HepG2 (cell line): ENCODE measurements at regions not wholly inside any gene's neighbourhood (a gene's known extent, or its start where the extent isn't known, plus 50 kb on each side); places are given as distances from the start of the nearest gene placed in this dataset.

Source experiments
- ATAC-seq: fragments of 200-7000 bp; cut with Tn5 transposase; 3 replicates; pipeline ENCODE4 v1.9.1; 2020; ENCODE audit warnings: mild to moderate bottlenecking, moderate library complexity
- BruUV-seq: library from RNA; stranded (reverse); fragments of 400-500 nt; replicated peaks from 2 replicates; lab custom pipeline; 2021; lab: Mats Ljungman, UMichigan
- CTCF ChIA-PET: fragments of 300-600 bp; formaldehyde crosslinking; extraction: SDS; loops from one replicate; lab custom pipeline; 2021; ENCODE audit warnings: low total read pairs, inconsistent platforms, low intra/inter-chr PET ratio; lab: Yijun Ruan, JAX
- POLR2A ChIA-PET: fragments of 350-600 bp; sonication (Branson Sonifier 250); formaldehyde crosslinking; loops from one replicate; lab custom pipeline; 2020; ENCODE audit warnings: antibody characterized with exemption, inconsistent platforms; lab: Yijun Ruan, JAX
- DNase-seq: peaks from one replicate; pipeline ENCODE4 v3.0.0-alpha.2; 2015; ENCODE audit warnings: low spot score
- FAIRE-seq: peaks from 3 replicates; lab custom pipeline; 2011; peaks lifted over from hg19 to GRCh38; lab: Jason Lieb, UNC
- H2AFZ ChIP-seq: one replicate; pipeline ENCODE4 v1.6.1; 2011; ENCODE audit warnings: low read length, inconsistent platforms
- H3K27ac ChIP-seq: fragments of 300-600 bp; 3 replicates; pipeline ENCODE4 v1.8.0; 2011; ENCODE audit warnings: mixed run types, mild to moderate bottlenecking, mixed read lengths, low read length, inconsistent platforms; ENCODE audit not compliant: insufficient read depth; ENCODE audit errors: extremely low read length
- H3K27me3 ChIP-seq, 2 experiments: fragments of 200-600 bp in 1 of 2; 2 replicates in 1 of 2; 3 replicates in 1 of 2; pipeline versions ENCODE4 v1.6.0 to v1.8.0; 2011; ENCODE audit warnings: low read length in 2 of 2, mild to moderate bottlenecking in 2 of 2, moderate library complexity in 2 of 2, inconsistent platforms in 1 of 2; ENCODE audit not compliant: insufficient read depth in 2 of 2, control insufficient read depth in 1 of 2
- H3K36me3 ChIP-seq, 2 experiments: fragments of 200-600 bp in 1 of 2; replicated peaks in 1 of 2; 2 replicates in 1 of 2; 3 replicates in 1 of 2; pipeline versions ENCODE4 v1.5.1 to v1.8.0; 2011; ENCODE audit warnings: low read length in 2 of 2, inconsistent platforms in 1 of 2; ENCODE audit not compliant: insufficient read depth in 2 of 2, control insufficient read depth in 1 of 2
- H3K4me1 ChIP-seq: 2 replicates; pipeline ENCODE4 v1.5.1; 2012; ENCODE audit warnings: low read length, inconsistent platforms; ENCODE audit not compliant: insufficient read depth
- H3K4me2 ChIP-seq: 2 replicates; pipeline ENCODE4 v1.6.0; 2011; ENCODE audit warnings: low read depth, low read length, inconsistent platforms
- H3K4me3 ChIP-seq, 3 experiments: fragments of 200-600 bp in 1 of 3; sonication (generic), shearing (Covaris generic) in 1 of 3; replicated peaks in 1 of 3; 2 replicates each; pipeline ENCODE4 v1.5.1; 2011 to 2016; ENCODE audit warnings: low read length in 3 of 3, inconsistent platforms in 2 of 3, low read depth in 2 of 3, mild to moderate bottlenecking in 2 of 3, control low read depth in 1 of 3, mixed read lengths in 1 of 3; ENCODE audit not compliant: insufficient read depth in 1 of 3
- H3K79me2 ChIP-seq: one replicate; pipeline ENCODE4 v1.6.1; 2011; ENCODE audit warnings: low read length, inconsistent platforms; ENCODE audit not compliant: insufficient read depth
- H3K9ac ChIP-seq: 2 replicates; pipeline ENCODE4 v1.6.0; 2011; ENCODE audit warnings: mild to moderate bottlenecking, low read depth, low read length, inconsistent platforms; ENCODE audit not compliant: insufficient read depth
- H3K9me3 ChIP-seq: 2 replicates; pipeline ENCODE4 v1.5.1; 2012; ENCODE audit warnings: mild to moderate bottlenecking, low read length
- H4K20me1 ChIP-seq: 2 replicates; pipeline ENCODE4 v1.6.0; 2011; ENCODE audit warnings: inconsistent platforms, mild to moderate bottlenecking, low read length, moderate library complexity; ENCODE audit not compliant: insufficient read depth
- HMG20A ChIP-seq: IDR thresholded peaks from 2 replicates; pipeline ENCODE4 v1.6.1; 2016; ENCODE audit warnings: borderline replicate concordance
- IKZF1 ChIP-seq: fragments of 450-650 bp; IDR thresholded peaks from 2 replicates; pipeline ENCODE4 v1.7.1; 2016
- KLF12 ChIP-seq: sonication (generic); formaldehyde crosslinking; IDR thresholded peaks from 2 replicates; pipeline ENCODE4 v1.4.0; 2020; ENCODE audit warnings: missing genetic modification reagents, borderline replicate concordance
- KMT2A ChIP-seq: sonication (generic); formaldehyde crosslinking; IDR thresholded peaks from 2 replicates; pipeline ENCODE4 v1.4.0; 2020; ENCODE audit warnings: missing genetic modification reagents
- PPARG ChIP-seq: conservative IDR thresholded peaks from 2 replicates; pipeline ENCODE4 v1.6.1; 2016; ENCODE audit warnings: missing biosample characterization, missing genetic modification reagents
- PTBP1 ChIP-seq: fragments of 200-400 bp; formaldehyde crosslinking; IDR thresholded peaks from 2 replicates; pipeline ENCODE4 v1.6.1; 2018; ENCODE audit warnings: low read length, low read depth; ENCODE audit not compliant: poor library complexity, severe bottlenecking
- SUZ12 ChIP-seq: fragments of 150-350 bp; IDR thresholded peaks from 2 replicates; pipeline ENCODE4 v1.6.1; 2014; ENCODE audit warnings: low read depth, low read length
- TOE1 ChIP-seq: sonication (generic); formaldehyde crosslinking; IDR thresholded peaks from 2 replicates; pipeline ENCODE4 v1.4.0; 2020; ENCODE audit warnings: mild to moderate bottlenecking, missing genetic modification reagents
- ZBTB7B ChIP-seq: sonication (generic); formaldehyde crosslinking; IDR thresholded peaks from 2 replicates; pipeline ENCODE4 v1.4.0; 2020; ENCODE audit warnings: missing genetic modification reagents
- ZFP36L1 ChIP-seq: sonication (generic); formaldehyde crosslinking; IDR thresholded peaks from 2 replicates; pipeline ENCODE4 v1.8.0; 2022; ENCODE audit warnings: mild to moderate bottlenecking, missing genetic modification reagents, moderate library complexity
- ZNF30 ChIP-seq: sonication (generic); formaldehyde crosslinking; IDR thresholded peaks from 2 replicates; pipeline ENCODE4 v1.5.0; 2020; ENCODE audit warnings: mild to moderate bottlenecking, missing genetic modification reagents
- ZNF563 ChIP-seq: sonication (generic); formaldehyde crosslinking; IDR thresholded peaks from 2 replicates; pipeline ENCODE4 v1.8.0; 2022; ENCODE audit warnings: mild to moderate bottlenecking, moderate library complexity, missing genetic modification reagents
- ZSCAN12 ChIP-seq: sonication (generic); formaldehyde crosslinking; IDR thresholded peaks from 2 replicates; pipeline ENCODE4 v1.9.0; 2021; ENCODE audit warnings: mild to moderate bottlenecking, missing genetic modification reagents
- whole genome bisulfite sequencing: methylation state at CpG from one replicate; pipeline ENCODE4 v1.1.6; 2017; ENCODE audit warnings: low lambda C conversion rate; 5-methylcytosine and 5-hydroxymethylcytosine counted together
- in situ Hi-C: cut with HindIII; loops from 2 replicates; pipeline ENCODE4 v1.10.0; 2017; ENCODE audit warnings: low pct_unique_long_range_greater_than_20kb; ENCODE audit not compliant: extremely low pct_ligation_motif_present
- intact Hi-C: fragments of 100-400 bp; cut with micrococcal nuclease; formaldehyde crosslinking; loops from one replicate; pipeline ENCODE4 v1.10.0; 2022; ENCODE audit not compliant: unreplicated experiment
- TF ChIP-seq, protein P1 (sequence below): sonication (generic); formaldehyde crosslinking; IDR thresholded peaks from 2 replicates; pipeline ENCODE4 v1.4.0; 2020; ENCODE audit warnings: missing genetic modification reagents, borderline replicate concordance
- TF ChIP-seq, protein P2 (sequence below): sonication (generic); formaldehyde crosslinking; IDR thresholded peaks from 2 replicates; pipeline ENCODE4 v1.4.0; 2020; ENCODE audit warnings: missing genetic modification reagents
- TF ChIP-seq, protein P3 (sequence below): sonication (generic); formaldehyde crosslinking; IDR thresholded peaks from 2 replicates; pipeline ENCODE4 v1.4.0; 2020; ENCODE audit warnings: mild to moderate bottlenecking, missing genetic modification reagents
- TF ChIP-seq, protein P4 (sequence below): sonication (generic); formaldehyde crosslinking; IDR thresholded peaks from 2 replicates; pipeline ENCODE4 v1.8.1; 2023; ENCODE audit warnings: mild to moderate bottlenecking, moderate library complexity, missing genetic modification reagents
- TF ChIP-seq, protein P5 (sequence below): sonication (generic); formaldehyde crosslinking; IDR thresholded peaks from 2 replicates; pipeline ENCODE4 v1.8.0; 2022; ENCODE audit warnings: missing genetic modification reagents, low read depth, mild to moderate bottlenecking, borderline replicate concordance

DNA sequence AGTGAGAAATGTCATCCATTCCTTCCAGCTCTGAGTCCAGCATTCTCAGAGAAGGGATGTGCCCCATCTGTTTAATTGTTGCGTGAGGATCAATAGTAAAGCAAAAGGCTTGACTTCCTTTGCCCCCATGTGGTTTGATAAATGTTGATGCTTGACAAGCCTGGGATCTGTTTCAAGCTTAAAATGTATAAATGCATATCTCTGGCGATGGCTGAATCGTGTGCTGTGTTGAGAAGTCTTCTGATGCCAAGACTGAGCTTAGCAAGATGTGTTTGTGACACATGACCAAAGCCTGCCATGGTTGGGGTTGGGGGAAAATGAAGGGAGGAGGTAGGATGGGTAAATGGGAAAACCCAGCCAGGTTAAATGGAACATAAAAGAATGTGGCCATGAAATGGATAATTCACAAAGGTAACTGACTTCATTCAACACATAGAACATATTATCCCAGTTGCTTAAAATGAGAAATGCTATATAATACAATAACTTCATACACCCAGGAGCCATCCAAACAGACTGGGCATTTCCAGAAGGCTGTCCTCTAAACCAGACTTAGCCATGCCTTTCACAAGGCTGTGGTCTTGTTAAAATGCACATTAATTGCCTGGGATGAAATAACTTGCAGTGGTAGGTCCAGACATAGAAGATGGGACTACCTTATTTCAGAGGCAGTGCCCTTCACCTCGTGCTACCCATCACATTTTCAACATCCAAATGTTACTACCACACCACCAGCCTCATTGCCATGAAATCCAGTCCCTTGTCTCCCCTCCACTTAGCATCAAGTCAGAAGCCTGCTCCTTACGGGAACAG lies 147.3 kb upstream of the PDE1C start:
- no peaks in the 10 kb centered on the region for H3K4me1 ChIP-seq
- intact Hi-C loops (no loop called here), in situ Hi-C loops (loop anchor here (10.0 kb wide), 2 partner anchors 127 to 257 kb away; no protein-coding TSS in a partner anchor)
- H3K9ac ChIP-seq, result no peak overlapping the region
- ChIA-PET POLR2A (no interaction called here), CTCF (no interaction called here)
- H3K27ac ChIP-seq, result no peak overlapping the region
- no peaks in the 10 kb centered on the region for H3K27me3 ChIP-seq
- H2AFZ ChIP-seq, result no peak overlapping the region
- 3% methylated on average over 5 of the region's 5 CpGs for WGBS
- H3K36me3 ChIP-seq, result no peaks in the 10 kb centered on the region
- ATAC-seq, result no peak
- no peak overlapping the region for H3K4me3 ChIP-seq
- H3K4me2 ChIP-seq, result no peak overlapping the region
- no peaks in the 10 kb centered on the region for H4K20me1 ChIP-seq
- H3K79me2 ChIP-seq, result no peaks in the 10 kb centered on the region
- no peak for DNase-seq
- no peak for FAIRE-seq
- no peaks in the 10 kb centered on the region for H3K9me3 ChIP-seq
- no TSS peak for BruUV-seq
- TF ChIP-seq PPARG (CRISPR knock-in tag), result no peak
- TF ChIP-seq, protein P1, sequence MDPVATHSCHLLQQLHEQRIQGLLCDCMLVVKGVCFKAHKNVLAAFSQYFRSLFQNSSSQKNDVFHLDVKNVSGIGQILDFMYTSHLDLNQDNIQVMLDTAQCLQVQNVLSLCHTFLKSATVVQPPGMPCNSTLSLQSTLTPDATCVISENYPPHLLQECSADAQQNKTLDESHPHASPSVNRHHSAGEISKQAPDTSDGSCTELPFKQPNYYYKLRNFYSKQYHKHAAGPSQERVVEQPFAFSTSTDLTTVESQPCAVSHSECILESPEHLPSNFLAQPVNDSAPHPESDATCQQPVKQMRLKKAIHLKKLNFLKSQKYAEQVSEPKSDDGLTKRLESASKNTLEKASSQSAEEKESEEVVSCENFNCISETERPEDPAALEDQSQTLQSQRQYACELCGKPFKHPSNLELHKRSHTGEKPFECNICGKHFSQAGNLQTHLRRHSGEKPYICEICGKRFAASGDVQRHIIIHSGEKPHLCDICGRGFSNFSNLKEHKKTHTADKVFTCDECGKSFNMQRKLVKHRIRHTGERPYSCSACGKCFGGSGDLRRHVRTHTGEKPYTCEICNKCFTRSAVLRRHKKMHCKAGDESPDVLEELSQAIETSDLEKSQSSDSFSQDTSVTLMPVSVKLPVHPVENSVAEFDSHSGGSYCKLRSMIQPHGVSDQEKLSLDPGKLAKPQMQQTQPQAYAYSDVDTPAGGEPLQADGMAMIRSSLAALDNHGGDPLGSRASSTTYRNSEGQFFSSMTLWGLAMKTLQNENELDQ, result no peak
- TF ChIP-seq, protein P2, sequence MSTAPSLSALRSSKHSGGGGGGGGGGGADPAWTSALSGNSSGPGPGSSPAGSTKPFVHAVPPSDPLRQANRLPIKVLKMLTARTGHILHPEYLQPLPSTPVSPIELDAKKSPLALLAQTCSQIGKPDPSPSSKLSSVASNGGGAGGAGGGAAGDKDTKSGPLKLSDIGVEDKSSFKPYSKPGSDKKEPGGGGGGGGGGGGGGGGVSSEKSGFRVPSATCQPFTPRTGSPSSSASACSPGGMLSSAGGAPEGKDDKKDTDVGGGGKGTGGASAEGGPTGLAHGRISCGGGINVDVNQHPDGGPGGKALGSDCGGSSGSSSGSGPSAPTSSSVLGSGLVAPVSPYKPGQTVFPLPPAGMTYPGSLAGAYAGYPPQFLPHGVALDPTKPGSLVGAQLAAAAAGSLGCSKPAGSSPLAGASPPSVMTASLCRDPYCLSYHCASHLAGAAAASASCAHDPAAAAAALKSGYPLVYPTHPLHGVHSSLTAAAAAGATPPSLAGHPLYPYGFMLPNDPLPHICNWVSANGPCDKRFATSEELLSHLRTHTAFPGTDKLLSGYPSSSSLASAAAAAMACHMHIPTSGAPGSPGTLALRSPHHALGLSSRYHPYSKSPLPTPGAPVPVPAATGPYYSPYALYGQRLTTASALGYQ (CRISPR knock-in tag), result no peak
- no peak for TF ChIP-seq SUZ12
- no peak for TF ChIP-seq KLF12 (CRISPR knock-in tag)
- TF ChIP-seq ZNF30, result no peak
- TF ChIP-seq, protein P3, sequence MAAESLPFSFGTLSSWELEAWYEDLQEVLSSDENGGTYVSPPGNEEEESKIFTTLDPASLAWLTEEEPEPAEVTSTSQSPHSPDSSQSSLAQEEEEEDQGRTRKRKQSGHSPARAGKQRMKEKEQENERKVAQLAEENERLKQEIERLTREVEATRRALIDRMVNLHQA (CRISPR knock-in tag), result no peak
- no peak for TF ChIP-seq ZSCAN12 (CRISPR knock-in tag)
- TF ChIP-seq ZBTB7B (CRISPR knock-in tag), result no peak
- TF ChIP-seq, protein P4, sequence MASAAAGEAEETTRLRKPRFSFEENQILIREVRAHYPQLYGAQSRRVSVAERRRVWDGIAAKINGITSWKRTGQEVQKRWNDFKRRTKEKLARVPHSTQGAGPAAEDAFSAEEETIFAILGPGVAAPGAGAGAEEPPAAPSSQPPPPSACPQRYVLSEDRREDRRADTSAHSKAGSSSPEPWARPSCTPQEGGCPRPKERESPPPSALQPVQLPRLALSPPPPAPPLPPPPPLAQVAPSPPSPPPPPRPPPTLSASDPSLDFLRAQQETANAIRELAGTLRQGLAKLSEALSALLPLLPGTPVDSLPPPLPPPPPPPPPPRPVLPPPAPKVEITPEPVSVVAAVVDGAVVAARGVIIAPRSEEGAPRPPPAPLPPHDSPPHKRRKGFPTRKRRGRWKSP (CRISPR knock-in tag), result no peak
- TF ChIP-seq ZNF563 (CRISPR knock-in tag), result no peak
- no peak for TF ChIP-seq PTBP1
- no peak for TF ChIP-seq IKZF1
- no peak for TF ChIP-seq TOE1 (CRISPR knock-in tag)
- TF ChIP-seq, protein P5, sequence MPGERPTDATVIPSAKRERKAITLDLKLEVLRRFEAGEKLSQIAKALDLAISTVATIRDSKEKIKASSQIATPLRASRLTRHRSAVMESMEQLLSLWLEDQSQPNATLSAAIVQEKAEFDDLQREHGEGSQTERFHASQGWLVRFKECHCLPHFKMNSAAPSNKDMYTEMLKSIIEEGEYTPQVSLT, result no peak
- TF ChIP-seq HMG20A (CRISPR knock-in tag), result no peak
- no peak for TF ChIP-seq KMT2A (CRISPR knock-in tag)
- TF ChIP-seq ZFP36L1 (CRISPR knock-in tag), result no peak
